Neural cell (in vitro differentiated cells): ENCODE measurements at regions not wholly inside any gene's neighbourhood (a gene's known extent, or its start where the extent isn't known, plus 50 kb on each side); places are given as distances from the start of the nearest gene placed in this dataset.

Source experiments
- H2AFZ ChIP-seq: fragments of 200-600, 300-800 bp; sonication (generic), shearing (Covaris generic); 2 replicates; pipeline ENCODE4 v1.6.0; 2014; ENCODE audit warnings: low read depth, mild to moderate bottlenecking, antibody characterized with exemption, low read length, moderate library complexity
- H3F3A ChIP-seq: fragments of 200-600 bp; shearing (Covaris generic); 2 replicates; pipeline ENCODE4 v1.6.1; 2016; ENCODE audit warnings: mild to moderate bottlenecking, moderate library complexity, mixed read lengths, antibody characterized with exemption, low read length; ENCODE audit not compliant: insufficient read depth, poor library complexity, severe bottlenecking
- H3K27ac ChIP-seq: fragments of 200-600, 300-800 bp; sonication (generic), shearing (Covaris generic); 2 replicates; pipeline ENCODE4 v1.5.1; 2014; ENCODE audit warnings: mild to moderate bottlenecking, low read length, moderate library complexity
- H3K27me3 ChIP-seq: fragments of 300-800, 200-600 bp; sonication (generic), shearing (Covaris generic); 2 replicates; pipeline ENCODE4 v1.6.0; 2014; ENCODE audit warnings: mild to moderate bottlenecking, low read depth, low read length, moderate library complexity; ENCODE audit not compliant: insufficient read depth
- H3K36me3 ChIP-seq: fragments of 300-800, 200-600 bp; sonication (generic), shearing (Covaris generic); 2 replicates; pipeline ENCODE4 v1.5.1; 2014; ENCODE audit warnings: mild to moderate bottlenecking, antibody characterized with exemption, low read length, moderate library complexity; ENCODE audit not compliant: insufficient read depth
- H3K4me2 ChIP-seq: fragments of 300-800, 200-600 bp; sonication (generic), shearing (Covaris generic); 2 replicates; pipeline ENCODE4 v1.6.0; 2014; ENCODE audit warnings: mild to moderate bottlenecking, low read length
- H3K4me3 ChIP-seq: fragments of 300-800, 200-600 bp; sonication (generic), shearing (Covaris generic); 2 replicates; pipeline ENCODE4 v1.5.1; 2014; ENCODE audit warnings: mild to moderate bottlenecking, low read length, moderate library complexity
- H3K79me2 ChIP-seq: fragments of 200-600 bp; shearing (Covaris generic); replicated peaks from 2 replicates; pipeline ENCODE4 v1.6.0; 2014; ENCODE audit warnings: mild to moderate bottlenecking, low read length, moderate library complexity; ENCODE audit not compliant: insufficient read depth
- H3K9ac ChIP-seq: fragments of 300-800, 200-600 bp; sonication (generic), shearing (Covaris generic); 2 replicates; pipeline ENCODE4 v1.6.1; 2016; ENCODE audit warnings: mild to moderate bottlenecking, low read length, mixed read lengths
- H3K9me2 ChIP-seq: fragments of 200-600 bp; shearing (Covaris generic); 2 replicates; pipeline ENCODE4 v1.6.1; 2016; ENCODE audit warnings: mild to moderate bottlenecking, low read length, mixed read lengths; ENCODE audit not compliant: insufficient read depth
- H3K9me3 ChIP-seq: fragments of 200-600, 300-800 bp; sonication (generic), shearing (Covaris generic); 2 replicates; pipeline ENCODE4 v1.6.1; 2016; ENCODE audit warnings: mild to moderate bottlenecking, mixed run types, low read length, moderate library complexity, mixed read lengths
- H4K20me1 ChIP-seq: fragments of 200-600 bp; shearing (Covaris generic); 2 replicates; pipeline ENCODE4 v1.6.1; 2016; ENCODE audit warnings: mild to moderate bottlenecking, mixed run types; ENCODE audit not compliant: insufficient read depth
- EP300 ChIP-seq: fragments of 450-650 bp; conservative IDR thresholded peaks from 2 replicates; pipeline ENCODE4 v1.6.1; 2014; ENCODE audit warnings: antibody characterized with exemption, mild to moderate bottlenecking, moderate library complexity; ENCODE audit not compliant: poor library complexity, severe bottlenecking
- EZH2 ChIP-seq: fragments of 200-600, 300-800 bp; shearing (Covaris generic), sonication (generic); IDR thresholded peaks from 2 replicates; pipeline ENCODE4 v1.6.1; 2014; ENCODE audit warnings: antibody characterized with exemption, low read length, borderline replicate concordance, mild to moderate bottlenecking; ENCODE audit not compliant: insufficient read depth, poor library complexity, severe bottlenecking
- MXI1 ChIP-seq: fragments of 450-650 bp; conservative IDR thresholded peaks from 2 replicates; pipeline ENCODE4 v1.6.1; 2014; ENCODE audit warnings: antibody characterized with exemption, mild to moderate bottlenecking; ENCODE audit not compliant: poor library complexity, severe bottlenecking
- POLR2AphosphoS5 ChIP-seq: IDR thresholded peaks from 2 replicates; pipeline ENCODE4 v1.6.1; 2012
- RAD21 ChIP-seq: fragments of 450-650 bp; conservative IDR thresholded peaks from 2 replicates; pipeline ENCODE4 v1.6.1; 2014; ENCODE audit warnings: antibody characterized with exemption, mild to moderate bottlenecking, moderate library complexity
- SMC3 ChIP-seq: fragments of 450-650 bp; conservative IDR thresholded peaks from 2 replicates; pipeline ENCODE4 v1.6.1; 2014; ENCODE audit warnings: antibody characterized with exemption, mild to moderate bottlenecking, moderate library complexity; ENCODE audit not compliant: poor library complexity
- TAF1 ChIP-seq: IDR thresholded peaks from 2 replicates; pipeline ENCODE4 v1.6.1; 2012; ENCODE audit warnings: low read depth
- TF ChIP-seq, protein P1 (sequence below): fragments of 450-650 bp; IDR thresholded peaks from 2 replicates; pipeline ENCODE4 v1.5.1; 2014; ENCODE audit warnings: antibody characterized with exemption, mild to moderate bottlenecking, moderate library complexity; ENCODE audit not compliant: poor library complexity, severe bottlenecking
- TF ChIP-seq, protein P2 (sequence below): IDR thresholded peaks from 2 replicates; pipeline ENCODE4 v1.6.1; 2012; ENCODE audit warnings: borderline replicate concordance

DNA sequence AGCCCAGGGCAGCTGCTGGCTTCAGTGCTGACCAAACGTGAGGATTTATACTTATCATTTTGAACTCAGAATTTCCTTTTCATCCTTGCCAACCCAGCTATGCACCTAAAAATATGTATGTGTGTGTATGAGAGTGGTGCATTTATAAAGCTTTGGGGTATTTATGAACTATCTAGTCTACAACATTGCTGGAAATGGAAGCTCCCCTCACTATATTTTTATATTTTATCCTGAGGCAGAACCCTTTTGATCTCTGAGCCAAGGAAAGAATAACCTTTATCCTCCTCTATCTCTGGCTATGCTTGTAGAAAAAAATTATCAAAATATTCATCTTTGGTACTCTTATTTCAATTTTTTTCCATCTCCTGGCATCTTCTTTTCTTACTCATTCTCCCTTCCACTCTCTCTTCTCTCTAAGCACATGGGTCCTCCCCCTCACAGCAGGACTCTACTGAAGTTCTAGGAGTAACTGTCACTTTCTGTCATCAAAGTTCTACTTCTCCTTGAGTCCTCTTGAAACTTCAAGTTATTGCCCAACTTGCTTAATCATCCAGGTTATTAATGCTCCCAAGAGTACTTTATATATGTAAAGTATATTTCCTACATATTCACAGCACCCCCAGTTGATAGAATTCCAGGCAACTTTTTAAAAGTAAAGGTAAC, 190.9 kb downstream of the HINT1 start:
- Histone ChIP-seq H3K4me3 (no peak overlapping the region), H4K20me1 (no peaks in the 10 kb centered on the region), H3K27me3 (no peaks in the 10 kb centered on the region), H3K9me3 (no peaks in the 10 kb centered on the region), H3K9ac (no peak overlapping the region), H2AFZ (no peak overlapping the region), H3K79me2 (no peaks in the 10 kb centered on the region), H3K4me2 (no peak overlapping the region), H3K36me3 (no peaks in the 10 kb centered on the region), H3K27ac (no peak overlapping the region), H3K9me2 (no peaks in the 10 kb centered on the region), H3F3A (no peaks in the 10 kb centered on the region)
- TF ChIP-seq, protein P1, sequence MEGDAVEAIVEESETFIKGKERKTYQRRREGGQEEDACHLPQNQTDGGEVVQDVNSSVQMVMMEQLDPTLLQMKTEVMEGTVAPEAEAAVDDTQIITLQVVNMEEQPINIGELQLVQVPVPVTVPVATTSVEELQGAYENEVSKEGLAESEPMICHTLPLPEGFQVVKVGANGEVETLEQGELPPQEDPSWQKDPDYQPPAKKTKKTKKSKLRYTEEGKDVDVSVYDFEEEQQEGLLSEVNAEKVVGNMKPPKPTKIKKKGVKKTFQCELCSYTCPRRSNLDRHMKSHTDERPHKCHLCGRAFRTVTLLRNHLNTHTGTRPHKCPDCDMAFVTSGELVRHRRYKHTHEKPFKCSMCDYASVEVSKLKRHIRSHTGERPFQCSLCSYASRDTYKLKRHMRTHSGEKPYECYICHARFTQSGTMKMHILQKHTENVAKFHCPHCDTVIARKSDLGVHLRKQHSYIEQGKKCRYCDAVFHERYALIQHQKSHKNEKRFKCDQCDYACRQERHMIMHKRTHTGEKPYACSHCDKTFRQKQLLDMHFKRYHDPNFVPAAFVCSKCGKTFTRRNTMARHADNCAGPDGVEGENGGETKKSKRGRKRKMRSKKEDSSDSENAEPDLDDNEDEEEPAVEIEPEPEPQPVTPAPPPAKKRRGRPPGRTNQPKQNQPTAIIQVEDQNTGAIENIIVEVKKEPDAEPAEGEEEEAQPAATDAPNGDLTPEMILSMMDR = no peak
- no peak for TF ChIP-seq EZH2
- TF ChIP-seq POLR2AphosphoS5 = no peak
- TF ChIP-seq EP300 = no peak
- TF ChIP-seq SMC3 = no peak

DNA sequence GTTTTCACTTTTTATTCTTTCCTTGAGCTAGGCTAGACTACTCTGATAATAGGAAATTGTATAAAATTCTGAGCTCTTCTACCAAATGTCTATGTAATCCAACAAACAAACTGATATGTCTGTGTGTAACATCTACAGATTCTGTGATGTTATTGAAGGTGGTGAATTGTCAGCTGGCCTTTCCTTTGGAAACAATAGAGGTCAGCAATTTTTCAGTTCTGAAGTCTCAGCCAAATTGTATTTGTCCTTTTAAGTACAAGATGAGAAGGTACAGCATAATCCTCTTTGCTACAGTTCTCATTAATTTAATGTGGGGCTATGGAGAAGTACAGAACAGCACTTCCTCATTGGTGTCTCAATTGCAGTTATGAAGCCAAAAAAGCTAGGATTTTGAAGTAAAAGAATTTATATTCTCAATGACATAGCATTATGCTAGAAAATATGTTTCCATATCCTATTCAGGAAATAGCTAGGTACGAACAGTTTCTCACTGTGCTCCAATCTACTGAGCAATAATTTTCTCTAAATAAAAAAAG, 198.0 kb downstream of the HINT1 start:
- Histone ChIP-seq H3K4me3 (no peak overlapping the region), H3K27ac (no peak overlapping the region), H2AFZ (no peak overlapping the region), H3K9me2 (no peaks in the 10 kb centered on the region), H3K4me2 (no peak overlapping the region), H3K27me3 (no peaks in the 10 kb centered on the region), H3K9ac (no peak overlapping the region), H3K79me2 (no peaks in the 10 kb centered on the region), H3F3A (no peaks in the 10 kb centered on the region), H3K36me3 (no peaks in the 10 kb centered on the region), H4K20me1 (no peaks in the 10 kb centered on the region), H3K9me3 (no peaks in the 10 kb centered on the region)
- TF ChIP-seq MXI1 = no peak
- TF ChIP-seq TAF1 = no peak
- TF ChIP-seq, protein P2, sequence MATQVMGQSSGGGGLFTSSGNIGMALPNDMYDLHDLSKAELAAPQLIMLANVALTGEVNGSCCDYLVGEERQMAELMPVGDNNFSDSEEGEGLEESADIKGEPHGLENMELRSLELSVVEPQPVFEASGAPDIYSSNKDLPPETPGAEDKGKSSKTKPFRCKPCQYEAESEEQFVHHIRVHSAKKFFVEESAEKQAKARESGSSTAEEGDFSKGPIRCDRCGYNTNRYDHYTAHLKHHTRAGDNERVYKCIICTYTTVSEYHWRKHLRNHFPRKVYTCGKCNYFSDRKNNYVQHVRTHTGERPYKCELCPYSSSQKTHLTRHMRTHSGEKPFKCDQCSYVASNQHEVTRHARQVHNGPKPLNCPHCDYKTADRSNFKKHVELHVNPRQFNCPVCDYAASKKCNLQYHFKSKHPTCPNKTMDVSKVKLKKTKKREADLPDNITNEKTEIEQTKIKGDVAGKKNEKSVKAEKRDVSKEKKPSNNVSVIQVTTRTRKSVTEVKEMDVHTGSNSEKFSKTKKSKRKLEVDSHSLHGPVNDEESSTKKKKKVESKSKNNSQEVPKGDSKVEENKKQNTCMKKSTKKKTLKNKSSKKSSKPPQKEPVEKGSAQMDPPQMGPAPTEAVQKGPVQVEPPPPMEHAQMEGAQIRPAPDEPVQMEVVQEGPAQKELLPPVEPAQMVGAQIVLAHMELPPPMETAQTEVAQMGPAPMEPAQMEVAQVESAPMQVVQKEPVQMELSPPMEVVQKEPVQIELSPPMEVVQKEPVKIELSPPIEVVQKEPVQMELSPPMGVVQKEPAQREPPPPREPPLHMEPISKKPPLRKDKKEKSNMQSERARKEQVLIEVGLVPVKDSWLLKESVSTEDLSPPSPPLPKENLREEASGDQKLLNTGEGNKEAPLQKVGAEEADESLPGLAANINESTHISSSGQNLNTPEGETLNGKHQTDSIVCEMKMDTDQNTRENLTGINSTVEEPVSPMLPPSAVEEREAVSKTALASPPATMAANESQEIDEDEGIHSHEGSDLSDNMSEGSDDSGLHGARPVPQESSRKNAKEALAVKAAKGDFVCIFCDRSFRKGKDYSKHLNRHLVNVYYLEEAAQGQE = no peak
- no peak for TF ChIP-seq SMC3
- TF ChIP-seq POLR2AphosphoS5 = no peak
- TF ChIP-seq EP300 = no peak
- TF ChIP-seq, protein P1 = no peak
- TF ChIP-seq RAD21 = no peak
- TF ChIP-seq EZH2 = no peak
